ENCODE measurements at regions not wholly inside any gene's neighbourhood (a gene's known extent, or its start where the extent isn't known, plus 50 kb on each side); places are given as distances from the start of the nearest gene placed in this dataset.

DNA sequence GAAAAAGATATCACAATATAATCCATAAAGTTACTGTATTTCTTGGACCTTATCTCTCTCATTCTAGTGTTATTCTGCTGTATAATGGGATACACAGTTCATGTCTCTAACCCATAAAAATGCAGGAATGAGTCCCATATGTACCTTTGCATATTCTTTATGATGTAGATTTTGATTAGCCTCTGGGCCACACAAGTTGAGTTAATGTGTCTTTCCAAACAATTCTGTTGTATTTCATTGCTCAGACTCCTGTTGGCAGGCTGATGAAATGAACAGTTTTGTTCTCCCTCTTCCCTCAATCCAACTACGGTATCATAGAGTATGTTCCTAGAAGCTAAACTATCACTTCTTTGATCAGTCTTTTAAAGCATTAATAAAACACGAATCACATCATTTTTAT is 113.2 kb upstream of the SATB2 start:
- H3K9me3 ChIP-seq (ENCODE audit: low read depth): no peaks in the 10 kb centered on the region
- H3K4me2 ChIP-seq: no peak overlapping the region
- H2AFZ ChIP-seq: no peak overlapping the region
- WGBS (ENCODE audit: low lambda C conversion rate, missing lambda C conversion rate): 57% methylated on average over 2 of the region's 2 CpGs
- no peak for DNase-seq (ENCODE audit: low spot score)
- no peaks in the 10 kb centered on the region for H3K36me3 ChIP-seq (replicated peaks; ENCODE audit: insufficient read depth, low read depth)
- H4K20me1 ChIP-seq (ENCODE audit: insufficient read depth, poor library complexity, severe bottlenecking): no peaks in the 10 kb centered on the region
- no peak for TF ChIP-seq EZH2 (IDR thresholded peaks at IDR 0.05; ENCODE audit: borderline replicate concordance)
- TF ChIP-seq, protein P1, sequence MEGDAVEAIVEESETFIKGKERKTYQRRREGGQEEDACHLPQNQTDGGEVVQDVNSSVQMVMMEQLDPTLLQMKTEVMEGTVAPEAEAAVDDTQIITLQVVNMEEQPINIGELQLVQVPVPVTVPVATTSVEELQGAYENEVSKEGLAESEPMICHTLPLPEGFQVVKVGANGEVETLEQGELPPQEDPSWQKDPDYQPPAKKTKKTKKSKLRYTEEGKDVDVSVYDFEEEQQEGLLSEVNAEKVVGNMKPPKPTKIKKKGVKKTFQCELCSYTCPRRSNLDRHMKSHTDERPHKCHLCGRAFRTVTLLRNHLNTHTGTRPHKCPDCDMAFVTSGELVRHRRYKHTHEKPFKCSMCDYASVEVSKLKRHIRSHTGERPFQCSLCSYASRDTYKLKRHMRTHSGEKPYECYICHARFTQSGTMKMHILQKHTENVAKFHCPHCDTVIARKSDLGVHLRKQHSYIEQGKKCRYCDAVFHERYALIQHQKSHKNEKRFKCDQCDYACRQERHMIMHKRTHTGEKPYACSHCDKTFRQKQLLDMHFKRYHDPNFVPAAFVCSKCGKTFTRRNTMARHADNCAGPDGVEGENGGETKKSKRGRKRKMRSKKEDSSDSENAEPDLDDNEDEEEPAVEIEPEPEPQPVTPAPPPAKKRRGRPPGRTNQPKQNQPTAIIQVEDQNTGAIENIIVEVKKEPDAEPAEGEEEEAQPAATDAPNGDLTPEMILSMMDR (IDR thresholded peaks at IDR 0.05; ENCODE audit: poor library complexity): no peak
- no peak for TF ChIP-seq EZH2phosphoT487 (IDR thresholded peaks at IDR 0.05; ENCODE audit: low read depth, severe bottlenecking, unreplicated experiment)
- H3K27ac ChIP-seq: no peak overlapping the region
- H3K9me2 ChIP-seq (replicated peaks; ENCODE audit: insufficient read depth): no peaks in the 10 kb centered on the region
- no peaks in the 10 kb centered on the region for H3K79me2 ChIP-seq
- H3K4me3 ChIP-seq: no peak overlapping the region
- H3K27me3 ChIP-seq: no peaks in the 10 kb centered on the region
- no peaks in the 10 kb centered on the region for H3K4me1 ChIP-seq (ENCODE audit: insufficient read depth)

DNA sequence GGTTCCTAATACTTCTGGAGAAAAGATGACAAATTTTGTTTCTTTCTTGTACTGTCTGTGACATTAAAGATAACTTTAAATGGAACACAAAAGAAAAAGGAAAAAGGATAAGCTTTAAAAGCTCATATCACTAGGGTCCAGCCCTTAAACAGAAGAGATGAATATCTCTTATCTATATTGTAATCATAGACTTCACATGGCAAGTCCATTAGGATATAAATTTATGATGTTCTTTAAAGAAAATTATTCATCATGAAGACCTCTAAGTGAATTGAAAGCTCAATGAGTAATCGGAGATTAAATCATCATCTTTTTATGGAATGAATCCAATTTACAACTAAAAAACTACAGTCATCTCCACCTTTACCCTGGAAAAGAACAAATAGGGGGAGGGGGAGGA is 111.6 kb upstream of the SATB2 start:
- 67% methylated on average over 1 of the region's 1 CpG for WGBS (ENCODE audit: low lambda C conversion rate, missing lambda C conversion rate)
- Histone ChIP-seq H3K9me3 (ENCODE audit: low read depth) (no peaks in the 10 kb centered on the region), H3K79me2 (no peaks in the 10 kb centered on the region), H3K27ac (no peak overlapping the region), H3K4me1 (ENCODE audit: insufficient read depth) (no peaks in the 10 kb centered on the region), H3K36me3 (replicated peaks; ENCODE audit: insufficient read depth, low read depth) (no peaks in the 10 kb centered on the region), H4K20me1 (ENCODE audit: insufficient read depth, poor library complexity, severe bottlenecking) (no peaks in the 10 kb centered on the region), H3K9me2 (replicated peaks; ENCODE audit: insufficient read depth) (no peaks in the 10 kb centered on the region), H3K27me3 (no peaks in the 10 kb centered on the region), H2AFZ (no peak overlapping the region), H3K4me2 (no peak overlapping the region), H3K4me3 (no peak overlapping the region)
- no peak for TF ChIP-seq EZH2 (IDR thresholded peaks at IDR 0.05; ENCODE audit: borderline replicate concordance)
- TF ChIP-seq, protein P1 (IDR thresholded peaks at IDR 0.05; ENCODE audit: poor library complexity): no peak
- no peak for TF ChIP-seq EZH2phosphoT487 (IDR thresholded peaks at IDR 0.05; ENCODE audit: low read depth, severe bottlenecking, unreplicated experiment)
- no peak for DNase-seq (ENCODE audit: low spot score)

DNA sequence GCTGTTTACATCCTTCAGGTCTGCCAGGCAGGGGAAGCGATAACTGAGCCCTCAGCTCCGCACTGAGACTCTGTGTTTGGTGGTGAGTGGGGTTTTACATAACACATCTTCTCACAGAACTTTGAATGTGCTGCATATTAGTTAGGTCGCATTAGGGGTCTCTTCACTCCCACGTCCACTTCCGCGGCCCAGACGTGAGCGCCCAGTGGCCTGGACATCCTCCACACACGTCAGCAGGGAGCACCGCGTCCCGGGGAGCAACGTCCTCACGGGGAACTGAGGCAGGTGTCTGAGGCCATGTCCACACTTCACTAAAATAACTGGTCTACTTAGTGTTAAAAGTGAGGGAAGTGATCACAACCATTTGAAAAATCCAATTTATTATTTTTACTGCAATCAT is 100.4 kb upstream of the SATB2 start:
- no peaks in the 10 kb centered on the region for H3K9me2 ChIP-seq (replicated peaks; ENCODE audit: insufficient read depth)
- TF ChIP-seq, protein P1 (IDR thresholded peaks at IDR 0.05; ENCODE audit: poor library complexity): no peak
- WGBS (ENCODE audit: low lambda C conversion rate, missing lambda C conversion rate): 96% methylated on average over 14 of the region's 14 CpGs
- H3K4me3 ChIP-seq: no peak overlapping the region
- H2AFZ ChIP-seq: no peak overlapping the region
- no peaks in the 10 kb centered on the region for H3K4me1 ChIP-seq (ENCODE audit: insufficient read depth)
- H4K20me1 ChIP-seq (ENCODE audit: insufficient read depth, poor library complexity, severe bottlenecking): no peaks in the 10 kb centered on the region
- no peaks in the 10 kb centered on the region for H3K9me3 ChIP-seq (ENCODE audit: low read depth)
- H3K27ac ChIP-seq: no peak overlapping the region
- no peaks in the 10 kb centered on the region for H3K27me3 ChIP-seq
- DNase-seq (ENCODE audit: low spot score): no peak
- H3K4me2 ChIP-seq: no peak overlapping the region
- H3K79me2 ChIP-seq: no peaks in the 10 kb centered on the region
- no peaks in the 10 kb centered on the region for H3K36me3 ChIP-seq (replicated peaks; ENCODE audit: insufficient read depth, low read depth)

Measured in hepatocyte (in vitro differentiated cells).